HCT116 (cell line): ENCODE measurements at regions not wholly inside any gene's neighbourhood (a gene's known extent, or its start where the extent isn't known, plus 50 kb on each side); places are given as distances from the start of the nearest gene placed in this dataset.

Source experiments
- ATAC-seq: fragments of 200-7000 bp; cut with Tn5 transposase; 2 replicates; pipeline ENCODE4 v1.9.1; 2020; ENCODE audit warnings: mild to moderate bottlenecking, moderate library complexity
- BruUV-seq: library from RNA; stranded (reverse); fragments of 400-500 nt; replicated peaks from 2 replicates; lab custom pipeline; 2021; lab: Mats Ljungman, UMichigan
- CTCF ChIA-PET: fragments of 300-600 bp; sonication (Branson Sonifier 250); formaldehyde crosslinking; loops from one replicate; lab custom pipeline; 2021; ENCODE audit warnings: antibody characterized with exemption; lab: Charles Lee
- POLR2A ChIA-PET: fragments of 300-600, 350-600 bp; sonication (Branson Sonifier 250); formaldehyde crosslinking; loops from one replicate; lab custom pipeline; 2021; ENCODE audit warnings: antibody characterized with exemption; lab: Charles Lee
- RAD21 ChIA-PET, 2 experiments: fragments of 300-600 bp; sonication (Branson Sonifier 250); formaldehyde crosslinking; loops; one replicate each; lab custom pipeline; 2023; ENCODE audit warnings: low total read pairs in 2 of 2; ENCODE audit not compliant: uncharacterized antibody in 2 of 2, unreplicated experiment in 2 of 2, low non-redundant PET in 1 of 2; lab: Charles Lee
- DNase-seq: peaks from one replicate; pipeline ENCODE4 v3.0.0-alpha.2; 2010; ENCODE audit warnings: low read depth, low spot score
- H2AFZ ChIP-seq: fragments of 200-600 bp; shearing (Covaris generic), sonication (generic); 2 replicates; pipeline ENCODE4 v1.6.1; 2017; ENCODE audit warnings: low read depth, mixed run types, mixed read lengths, antibody characterized with exemption, low read length; ENCODE audit not compliant: poor library complexity, severe bottlenecking
- H3K27ac ChIP-seq: 2 replicates; pipeline ENCODE4 v1.5.1; 2012; ENCODE audit warnings: low read depth, low read length
- H3K27me3 ChIP-seq: fragments of 200-600 bp; sonication (generic); 2 replicates; pipeline ENCODE4 v1.6.1; 2016; ENCODE audit warnings: mixed run types, low read length, mixed read lengths; ENCODE audit not compliant: insufficient read depth
- H3K36me3 ChIP-seq, 2 experiments: fragments of 200-500 bp in 1 of 2; fragments of 200-600 bp in 1 of 2; sonication (Bioruptor generic) in 1 of 2; sonication (generic) in 1 of 2; 2 replicates each; pipeline versions ENCODE4 v1.5.1 to v1.6.1; 2014 to 2016; ENCODE audit warnings: low read length in 2 of 2, inconsistent platforms in 1 of 2, mixed read lengths in 1 of 2, mixed run types in 1 of 2; ENCODE audit not compliant: insufficient read depth in 2 of 2, control insufficient read depth in 1 of 2
- H3K4me1 ChIP-seq, 2 experiments: fragments of 200-600 bp in 1 of 2; sonication (generic) in 1 of 2; 2 replicates each; pipeline versions ENCODE4 v1.5.1 to v1.6.1; 2012 to 2017; ENCODE audit warnings: low read length in 2 of 2, inconsistent platforms in 1 of 2, mild to moderate bottlenecking in 1 of 2, mixed read lengths in 1 of 2, mixed run types in 1 of 2, moderate library complexity in 1 of 2; ENCODE audit not compliant: insufficient read depth in 2 of 2, control insufficient read depth in 1 of 2
- H3K4me2 ChIP-seq: fragments of 200-600 bp; sonication (generic); 2 replicates; pipeline ENCODE4 v1.6.1; 2017; ENCODE audit warnings: mixed run types, low read length, mixed read lengths
- H3K4me3 ChIP-seq, 2 experiments: fragments of 200-600 bp in 1 of 2; sonication (generic) in 1 of 2; replicated peaks in 1 of 2; 2 replicates each; pipeline ENCODE4 v1.5.1; 2011 to 2016; ENCODE audit warnings: low read length in 2 of 2, control low read depth in 1 of 2, low read depth in 1 of 2, mild to moderate bottlenecking in 1 of 2, mixed read lengths in 1 of 2, mixed run types in 1 of 2
- H3K79me2 ChIP-seq: fragments of 200-600 bp; sonication (generic); 2 replicates; pipeline ENCODE4 v1.6.1; 2017; ENCODE audit warnings: mild to moderate bottlenecking, mixed run types, low read length, moderate library complexity, mixed read lengths; ENCODE audit not compliant: insufficient read depth
- H3K9ac ChIP-seq: fragments of 200-600 bp; sonication (generic); 2 replicates; pipeline ENCODE4 v1.6.1; 2016; ENCODE audit warnings: low read length, mixed read lengths
- H3K9me2 ChIP-seq: fragments of 200-600 bp; sonication (generic), shearing (Covaris generic); 2 replicates; pipeline ENCODE4 v1.6.1; 2017; ENCODE audit warnings: mixed run types, mild to moderate bottlenecking, moderate library complexity; ENCODE audit not compliant: insufficient read depth
- H3K9me3 ChIP-seq, 2 experiments: fragments of 200-500 bp in 1 of 2; fragments of 200-600 bp in 1 of 2; sonication (Bioruptor generic) in 1 of 2; sonication (generic) in 1 of 2; 2 replicates each; pipeline ENCODE4 v1.6.1; 2014 to 2017; ENCODE audit warnings: low read length in 2 of 2, mixed read lengths in 2 of 2, inconsistent platforms in 1 of 2, low read depth in 1 of 2, mild to moderate bottlenecking in 1 of 2, mixed run types in 1 of 2, moderate library complexity in 1 of 2; ENCODE audit not compliant: control insufficient read depth in 1 of 2, insufficient read depth in 1 of 2
- H4K20me1 ChIP-seq: fragments of 200-600 bp; sonication (generic), shearing (Covaris generic); 2 replicates; pipeline ENCODE4 v1.6.1; 2017; ENCODE audit warnings: mixed run types, mild to moderate bottlenecking, moderate library complexity; ENCODE audit not compliant: insufficient read depth
- ATF3 ChIP-seq: IDR thresholded peaks from 2 replicates; pipeline ENCODE4 v1.6.1; 2012
- CBX3 ChIP-seq: IDR thresholded peaks from 2 replicates; pipeline ENCODE4 v1.6.1; 2012; ENCODE audit warnings: low read depth
- CTCF ChIP-seq, 3 experiments: fragments of 200-600 bp in 1 of 3; sonication (generic) in 1 of 3; IDR thresholded peaks in 2 of 3; conservative IDR thresholded peaks in 1 of 3; 2 replicates each; pipeline ENCODE4 v1.5.1; 2012 to 2017; ENCODE audit warnings: low read depth in 2 of 3, low read length in 2 of 3, antibody characterized with exemption in 1 of 3, borderline replicate concordance in 1 of 3, control low read depth in 1 of 3, mild to moderate bottlenecking in 1 of 3, mixed read lengths in 1 of 3, mixed run types in 1 of 3, moderate library complexity in 1 of 3; ENCODE audit not compliant: insufficient read depth in 1 of 3
- EGR1 ChIP-seq: IDR thresholded peaks from 2 replicates; pipeline ENCODE4 v1.6.1; 2012; ENCODE audit warnings: low read depth
- EZH2 ChIP-seq: fragments of 200-600 bp; sonication (generic); IDR thresholded peaks from 2 replicates; pipeline ENCODE4 v1.6.1; 2017; ENCODE audit warnings: antibody characterized with exemption, mixed run types
- EZH2phosphoT487 ChIP-seq: fragments of 200-600 bp; IDR thresholded peaks from 2 replicates; pipeline ENCODE4 v1.6.1; 2018; ENCODE audit warnings: antibody characterized with exemption, borderline replicate concordance
- FOSL1 ChIP-seq: IDR thresholded peaks from 2 replicates; pipeline ENCODE4 v1.6.1; 2012; ENCODE audit warnings: low read depth
- MAX ChIP-seq: IDR thresholded peaks from 2 replicates; pipeline ENCODE4 v1.6.1; 2012
- POLR2A ChIP-seq: IDR thresholded peaks from 2 replicates; pipeline ENCODE4 v1.7.0; 2011; ENCODE audit warnings: borderline replicate concordance; ENCODE audit not compliant: insufficient read depth, insufficient read length; ENCODE audit errors: extremely low read depth
- RAD21 ChIP-seq: IDR thresholded peaks from 2 replicates; pipeline ENCODE4 v1.6.1; 2012; ENCODE audit warnings: low read depth, mild to moderate bottlenecking
- SIN3A ChIP-seq: IDR thresholded peaks from 2 replicates; pipeline ENCODE4 v1.6.1; 2012; ENCODE audit warnings: low read depth
- SP1 ChIP-seq: IDR thresholded peaks from 2 replicates; pipeline ENCODE4 v1.6.1; 2012; ENCODE audit warnings: low read depth
- TCF7L2 ChIP-seq: IDR thresholded peaks from 2 replicates; pipeline ENCODE4 v1.7.0; 2011; ENCODE audit warnings: borderline replicate concordance, inconsistent platforms; ENCODE audit not compliant: insufficient read depth, insufficient read length; ENCODE audit errors: extremely low read depth
- YY1 ChIP-seq: IDR thresholded peaks from 2 replicates; pipeline ENCODE4 v1.6.1; 2011; ENCODE audit warnings: low read length, low read depth, moderate library complexity, mild to moderate bottlenecking; ENCODE audit not compliant: insufficient replicate concordance; ENCODE audit errors: extremely low read depth
- ZBTB33 ChIP-seq: IDR thresholded peaks from 2 replicates; pipeline ENCODE4 v1.6.1; 2011; ENCODE audit warnings: mild to moderate bottlenecking, low read length, moderate library complexity; ENCODE audit not compliant: insufficient replicate concordance; ENCODE audit errors: extremely low read depth
- ZFX ChIP-seq: fragments of 450-650 bp; IDR thresholded peaks from 2 replicates; pipeline ENCODE4 v1.6.1; 2017
- ZNF274 ChIP-seq: fragments of 200-500 bp; sonication (Bioruptor generic); IDR thresholded peaks from 2 replicates; pipeline ENCODE4 v1.6.1; 2014; ENCODE audit warnings: mild to moderate bottlenecking, low read depth, low read length, inconsistent platforms
- intact Hi-C: fragments of 100-400 bp; cut with micrococcal nuclease; formaldehyde crosslinking; loops from 2 replicates; pipeline ENCODE4 v1.10.0; 2022

GRCh38 chr13:50730496-50731351 lies 112.8 kb downstream of the DLEU7 start:
- H3K9ac ChIP-seq = no peak overlapping the region
- ChIA-PET POLR2A (no interaction called here), RAD21 (no interaction called here), CTCF (no interaction called here)
- H3K4me1 ChIP-seq = peaks cover 3 to 5% of the 10 kb centered on the region in 2 experiments; a peak in 1 of 4 replicates
- no peaks in the 10 kb centered on the region for H3K9me3 ChIP-seq
- TF ChIP-seq SP1 (no peak), FOSL1 (no peak), MAX (no peak), TCF7L2 (no peak), RAD21 (no peak), CBX3 (no peak), EZH2phosphoT487 (no peak), ATF3 (no peak), ZBTB33 (no peak), EZH2 (no peak), YY1 (no peak), ZFX (no peak), ZNF274 (no peak), EGR1 (no peak), CTCF (IDR thresholded peaks at IDR 0.05 in 2 of 3, conservative IDR thresholded peaks at IDR 0.05 in 1 of 3; ENCODE audit: borderline replicate concordance in 1 of 3, insufficient read depth in 1 of 3, low read depth in 2 of 3, low read length in 2 of 3) (no peak), SIN3A (no peak), POLR2A (no peak)
- H2AFZ ChIP-seq = no peak overlapping the region
- H3K4me2 ChIP-seq = no peak overlapping the region
- H3K4me3 ChIP-seq = no peak overlapping the region
- no peaks in the 10 kb centered on the region for H3K79me2 ChIP-seq
- intact Hi-C loops = no loop called here
- no peaks in the 10 kb centered on the region for H3K9me2 ChIP-seq
- BruUV-seq = no TSS peak
- no peak for DNase-seq
- ATAC-seq = no peak
- H4K20me1 ChIP-seq = no peaks in the 10 kb centered on the region
- H3K27me3 ChIP-seq = no peaks in the 10 kb centered on the region
- H3K27ac ChIP-seq = no peak overlapping the region
- H3K36me3 ChIP-seq = no peaks in the 10 kb centered on the region
